NCI-H1694 (cell line): ENCODE measurements at regions not wholly inside any gene's neighbourhood (a gene's known extent, or its start where the extent isn't known, plus 50 kb on each side); places are given as distances from the start of the nearest gene placed in this dataset.
"Not testable (repeated sequence)": the region's sequence is repeated elsewhere in the genome, so short reads cannot be mapped to it uniquely, and the experiment has no call there.

Experiments used
- DNase-seq: peaks from one replicate; lab custom pipeline; 2025; lab: John Stamatoyannopoulos, UW

DNA sequence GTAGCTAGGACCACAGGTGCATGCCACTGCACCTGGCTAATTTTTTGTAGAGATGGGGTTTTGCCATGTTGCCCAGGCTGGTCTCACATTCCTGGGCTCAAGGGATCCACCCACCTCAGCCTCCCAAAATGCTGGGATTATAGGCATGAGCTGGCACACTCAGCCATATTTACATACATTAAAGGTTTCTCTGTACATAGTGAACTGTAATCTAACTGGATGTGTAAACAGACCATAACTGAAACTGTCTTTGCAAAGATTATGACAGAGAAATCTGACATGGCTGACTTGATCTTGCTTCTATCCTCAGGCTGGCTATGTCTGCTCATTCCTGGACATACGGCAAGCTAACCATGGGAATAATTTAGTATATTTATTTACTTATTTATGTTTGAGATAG, 139.2 kb upstream of the XPO1 start:
- no peak for DNase-seq

GRCh38 chr2:61675204-61675603, 137.0 kb upstream of the XPO1 start:
- DNase-seq = no peak

DNA sequence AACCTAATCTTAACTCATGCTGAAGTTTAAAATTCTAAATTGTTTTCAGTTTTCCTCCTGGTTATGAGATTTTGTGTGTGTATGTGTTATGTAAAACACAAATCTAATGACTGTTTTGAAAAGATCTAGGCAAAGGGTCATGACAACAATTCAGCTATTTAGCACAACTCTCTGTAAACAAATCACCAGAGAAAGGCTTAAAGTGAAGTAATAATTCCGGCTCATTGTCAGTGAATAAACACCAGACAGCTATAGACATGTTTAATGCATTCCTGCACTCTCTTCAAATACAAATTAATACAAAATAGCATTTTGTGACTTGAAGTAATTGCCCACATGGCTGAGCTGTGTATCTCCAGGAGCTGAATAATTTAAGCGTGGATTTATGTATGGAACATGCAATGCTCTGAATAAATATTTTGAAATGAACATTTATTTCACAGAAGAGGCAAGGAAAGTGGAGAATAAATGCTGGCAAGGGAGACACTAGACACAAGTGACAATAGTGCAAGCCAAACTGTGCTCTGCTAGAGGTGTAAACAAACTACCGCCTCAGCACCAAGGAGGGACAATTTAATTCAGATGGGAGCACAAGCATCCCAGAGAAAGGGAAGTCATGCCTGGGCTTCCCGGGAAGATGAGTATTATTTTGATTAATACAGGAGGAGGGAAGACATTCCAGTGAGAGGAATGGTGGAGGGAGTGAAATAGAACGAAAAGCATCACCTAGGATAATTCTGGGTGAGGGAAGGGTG, 133.6 kb upstream of the XPO1 start:
- DNase-seq = no peak

DNA sequence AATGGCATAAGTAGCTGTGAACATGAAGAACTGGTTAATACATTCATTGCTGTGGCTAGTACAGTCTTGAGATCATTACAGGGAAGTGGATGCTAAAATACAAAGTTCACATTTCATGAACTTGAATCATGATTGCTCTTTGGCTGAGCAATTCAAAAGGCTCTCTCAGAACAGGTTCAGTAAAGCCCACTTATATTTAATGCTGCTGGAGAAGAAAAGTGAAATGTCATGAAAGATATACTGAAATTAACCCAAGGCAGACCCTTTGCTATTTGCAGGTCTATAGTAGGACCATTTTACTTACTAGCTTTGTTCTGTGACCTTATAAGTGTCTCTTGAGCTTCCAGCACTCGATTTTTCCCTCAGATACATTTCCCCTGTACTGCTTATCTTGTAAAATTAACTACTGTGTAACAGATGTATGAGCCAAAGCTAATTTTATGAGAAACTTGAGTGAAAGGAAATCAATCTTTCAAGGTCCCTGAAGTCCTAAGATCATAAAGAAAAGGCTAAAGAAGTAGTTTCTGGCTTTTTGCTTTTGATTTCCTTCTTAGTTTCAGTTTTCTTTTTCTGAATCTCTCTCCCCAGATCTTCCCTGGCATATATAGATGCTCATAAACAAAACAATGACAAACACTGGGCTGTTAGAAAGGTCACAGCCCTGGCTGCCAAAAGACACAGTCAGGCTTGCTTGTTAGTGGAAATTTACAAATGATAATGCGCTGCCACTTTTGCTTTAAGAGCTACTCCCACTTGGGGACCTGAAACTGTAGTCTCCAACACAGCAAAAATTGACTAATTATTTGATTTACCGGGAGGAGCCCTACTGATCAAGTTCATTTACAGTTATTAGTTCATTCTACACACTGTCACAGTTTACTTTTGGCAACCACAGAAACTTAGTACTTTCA, 132.7 kb upstream of the XPO1 start:
- no peak for DNase-seq

GRCh38 chr2:61664190-61664589, 126.0 kb upstream of the XPO1 start:
- DNase-seq = no peak

DNA sequence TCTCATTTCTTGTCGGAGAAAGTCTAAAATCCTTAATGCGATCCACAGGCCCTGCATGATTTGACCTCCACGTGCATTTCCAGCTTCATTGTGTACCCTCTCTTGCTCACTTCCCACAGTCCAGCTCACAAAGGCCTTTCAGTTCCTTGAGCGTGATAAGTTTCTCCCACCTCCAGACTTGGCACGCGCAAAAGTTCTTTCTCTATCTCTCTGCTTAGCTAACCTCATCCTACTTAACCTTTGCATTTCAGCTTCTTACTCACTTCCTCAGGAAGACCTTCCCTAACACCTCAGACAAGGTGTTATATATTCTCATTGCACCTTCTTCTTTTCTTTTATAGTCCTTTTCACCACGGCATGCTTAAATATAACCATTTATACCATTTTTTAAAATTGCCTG, 124.8 kb upstream of the XPO1 start:
- DNase-seq = no peak

GRCh38 chr2:61660511-61661388, 122.6 kb upstream of the XPO1 start:
- DNase-seq = no peak

- peak; percentile 2 for DNase-seq
These were observed 121.0 kb upstream of the XPO1 start for GRCh38 chr2:61658841-61659780.

GRCh38 chr2:61649946-61650345, 111.8 kb upstream of the XPO1 start:
- DNase-seq = not testable (repeated sequence)

DNA sequence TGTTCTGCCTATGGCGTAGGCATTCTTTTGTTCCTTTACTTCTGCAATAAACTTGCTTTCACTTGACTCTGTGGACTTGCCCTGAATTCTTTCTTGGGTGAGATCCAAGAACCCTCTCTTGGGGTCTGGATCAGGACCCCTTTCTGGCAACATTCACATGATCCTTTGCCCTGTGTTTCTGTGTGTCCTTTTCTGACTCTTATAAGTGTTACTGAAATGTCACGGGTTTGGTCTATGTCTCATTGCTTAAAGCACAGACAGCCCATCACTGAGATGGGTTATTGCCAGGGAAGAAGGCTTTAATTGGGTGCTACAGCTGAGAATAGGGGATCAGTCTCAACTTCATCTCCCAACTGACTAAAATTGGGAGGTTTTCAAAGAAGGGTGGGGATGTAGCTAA, 110.9 kb upstream of the XPO1 start:
- no peak for DNase-seq

DNA sequence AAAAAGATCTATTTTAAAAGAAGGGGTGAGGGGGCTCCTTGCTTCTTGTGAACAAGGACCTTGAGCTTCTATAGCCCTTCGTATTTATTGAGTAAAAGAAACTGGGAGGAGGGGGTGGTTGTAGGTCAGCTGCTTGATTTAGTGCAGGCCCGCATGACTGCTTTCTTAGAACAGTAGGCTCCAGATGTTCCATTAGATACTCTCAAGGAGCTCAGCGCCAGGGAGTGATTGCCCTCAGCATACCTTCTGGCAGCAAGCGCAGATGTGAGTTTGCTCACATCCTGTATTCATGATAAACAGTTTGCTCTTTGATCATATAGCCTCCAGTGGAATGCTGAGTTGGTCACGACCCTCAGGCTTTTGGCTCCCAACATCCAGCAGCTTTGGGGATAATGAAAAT, 108.9 kb upstream of the XPO1 start:
- no peak for DNase-seq

GRCh38 chr2:61645911-61646310, 107.8 kb upstream of the XPO1 start:
- DNase-seq = no peak

- not testable (repeated sequence) for DNase-seq
These were observed 105.0 kb upstream of the XPO1 start for GRCh38 chr2:61643153-61643552.

- no peak for DNase-seq
These were observed 102.2 kb upstream of the XPO1 start for GRCh38 chr2:61640406-61640805.

DNA sequence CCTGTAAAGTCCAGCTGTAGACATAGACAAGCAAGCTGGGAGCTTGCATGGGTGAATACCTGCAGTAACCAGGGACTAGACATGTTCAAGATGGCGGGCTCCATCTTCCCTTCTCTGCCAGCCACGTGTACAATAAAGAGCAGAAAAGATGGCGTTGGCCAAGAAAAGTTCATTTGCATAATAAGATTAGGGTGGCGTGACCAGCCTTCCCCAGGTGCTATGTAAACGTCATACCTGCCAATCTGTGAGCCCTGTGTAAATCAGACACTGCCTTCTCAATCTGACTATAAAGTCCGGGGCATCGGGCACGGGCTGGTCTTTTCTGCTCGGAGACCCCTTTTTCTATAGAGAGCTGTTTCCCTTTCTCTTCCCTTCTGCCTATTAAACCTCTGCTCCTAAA, 101.6 kb upstream of the XPO1 start:
- DNase-seq = no peak

GRCh38 chr2:61636686-61637085, 98.5 kb upstream of the XPO1 start:
- DNase-seq = no peak

DNA sequence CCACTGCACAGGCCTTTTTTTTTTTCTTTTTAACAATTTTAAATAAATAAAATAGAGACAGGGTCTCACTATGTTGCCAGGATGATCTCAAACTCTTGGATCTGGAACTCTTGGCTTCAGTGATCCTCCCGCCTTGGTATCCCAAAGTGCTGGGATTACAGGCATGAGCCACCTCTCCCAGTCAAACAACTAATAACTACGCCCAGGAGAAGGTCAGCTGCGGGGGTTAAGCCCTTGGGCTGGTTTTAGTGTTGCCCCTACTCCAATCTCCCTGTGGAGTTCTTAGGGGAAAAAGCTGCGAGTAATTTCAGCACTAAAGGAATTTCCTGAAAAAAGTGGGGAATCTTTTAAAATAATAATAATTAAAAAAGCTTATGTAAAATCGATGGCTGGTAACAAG, 96.4 kb upstream of the XPO1 start:
- no peak for DNase-seq

- no peak for DNase-seq
These were observed 95.1 kb upstream of the XPO1 start for GRCh38 chr2:61633250-61633649.

DNA sequence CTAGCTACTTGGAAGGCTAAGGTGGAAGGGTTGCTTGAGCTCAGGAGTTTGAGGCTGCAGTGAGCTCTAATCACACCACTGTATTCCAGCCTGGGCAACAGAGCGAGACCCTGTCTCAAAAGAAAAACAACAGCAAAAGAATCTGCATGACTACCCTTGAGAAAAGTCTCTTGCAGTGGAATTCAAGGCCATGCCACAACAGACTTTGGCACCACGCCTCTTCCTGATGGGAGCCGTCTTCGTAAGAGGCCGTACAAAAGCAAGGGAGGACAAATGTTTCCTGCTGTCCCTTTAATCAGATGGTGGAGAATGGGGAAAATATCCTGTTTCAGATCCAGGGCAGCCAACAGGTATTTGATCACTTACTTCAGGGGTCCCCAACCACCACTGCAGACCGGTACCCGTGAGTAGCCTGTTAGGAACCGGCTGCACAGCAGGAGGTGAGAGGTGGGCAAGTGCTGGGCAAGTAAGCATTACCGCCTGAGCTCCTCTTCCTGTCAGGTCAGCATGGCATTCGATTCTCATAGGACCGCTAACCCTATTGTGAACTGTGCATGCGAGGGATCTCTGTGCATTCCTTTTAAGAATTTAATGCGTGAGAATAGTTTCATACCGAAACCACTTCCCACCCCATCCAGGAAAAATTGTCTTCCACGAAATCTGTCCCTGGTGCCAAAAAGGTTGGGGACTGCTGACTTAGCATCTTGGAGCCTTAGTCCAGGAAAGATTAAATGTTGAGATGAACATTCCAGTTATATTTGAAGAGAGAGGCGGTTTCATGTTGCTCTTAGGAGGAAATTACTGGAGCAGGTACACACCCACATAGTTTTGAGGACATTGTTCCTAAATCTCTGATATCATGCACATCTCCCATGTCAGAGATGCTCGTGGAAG, 94.4 kb upstream of the XPO1 start:
- DNase-seq = no peak

- no peak for DNase-seq
These were observed 93.2 kb upstream of the XPO1 start for GRCh38 chr2:61631321-61631720.
